ENCODE measurements at regions not wholly inside any gene's neighbourhood (a gene's known extent, or its start where the extent isn't known, plus 50 kb on each side); places are given as distances from the start of the nearest gene placed in this dataset.

DNA sequence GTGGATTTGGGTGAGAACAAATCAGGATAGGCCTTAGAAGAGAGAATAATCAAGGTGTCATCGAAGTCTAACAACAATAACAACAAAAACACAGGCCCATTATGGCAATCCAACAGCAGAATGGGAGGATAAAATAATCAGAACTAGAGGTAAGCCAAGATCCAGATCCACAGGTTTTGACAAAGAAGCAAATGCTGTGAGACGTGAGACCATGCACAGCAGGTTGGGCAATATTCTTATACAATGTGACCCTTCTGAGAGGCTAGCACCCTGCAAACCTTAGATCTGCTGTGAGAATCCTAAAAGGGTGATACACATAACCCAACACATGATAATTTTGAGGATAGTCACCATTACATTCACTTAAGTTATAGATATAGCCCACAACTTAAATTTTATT lies 352.9 kb downstream of the CDH10 start:
- H3K4me3 ChIP-seq (ENCODE audit: low read length) = no peak overlapping the region
- no peak overlapping the region for H3K27ac ChIP-seq (ENCODE audit: low read depth, low read length)
- H3K79me2 ChIP-seq (ENCODE audit: control insufficient read depth, low read length) = no peaks in the 10 kb centered on the region
- no peaks in the 10 kb centered on the region for H3K36me3 ChIP-seq (ENCODE audit: control insufficient read depth, low read length)
- no peaks in the 10 kb centered on the region for H3K27me3 ChIP-seq (ENCODE audit: control insufficient read depth, low read length)
- no peak for TF ChIP-seq EZH2phosphoT487 (IDR thresholded peaks at IDR 0.05; ENCODE audit: borderline replicate concordance, low read length)
- TF ChIP-seq, protein P1, sequence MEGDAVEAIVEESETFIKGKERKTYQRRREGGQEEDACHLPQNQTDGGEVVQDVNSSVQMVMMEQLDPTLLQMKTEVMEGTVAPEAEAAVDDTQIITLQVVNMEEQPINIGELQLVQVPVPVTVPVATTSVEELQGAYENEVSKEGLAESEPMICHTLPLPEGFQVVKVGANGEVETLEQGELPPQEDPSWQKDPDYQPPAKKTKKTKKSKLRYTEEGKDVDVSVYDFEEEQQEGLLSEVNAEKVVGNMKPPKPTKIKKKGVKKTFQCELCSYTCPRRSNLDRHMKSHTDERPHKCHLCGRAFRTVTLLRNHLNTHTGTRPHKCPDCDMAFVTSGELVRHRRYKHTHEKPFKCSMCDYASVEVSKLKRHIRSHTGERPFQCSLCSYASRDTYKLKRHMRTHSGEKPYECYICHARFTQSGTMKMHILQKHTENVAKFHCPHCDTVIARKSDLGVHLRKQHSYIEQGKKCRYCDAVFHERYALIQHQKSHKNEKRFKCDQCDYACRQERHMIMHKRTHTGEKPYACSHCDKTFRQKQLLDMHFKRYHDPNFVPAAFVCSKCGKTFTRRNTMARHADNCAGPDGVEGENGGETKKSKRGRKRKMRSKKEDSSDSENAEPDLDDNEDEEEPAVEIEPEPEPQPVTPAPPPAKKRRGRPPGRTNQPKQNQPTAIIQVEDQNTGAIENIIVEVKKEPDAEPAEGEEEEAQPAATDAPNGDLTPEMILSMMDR (IDR thresholded peaks at IDR 0.05; ENCODE audit: low read depth, low read length, poor library complexity, severe bottlenecking) = no peak
- no peaks in the 10 kb centered on the region for H4K20me1 ChIP-seq (ENCODE audit: control insufficient read depth, insufficient read depth, low read depth, low read length)
- H3K9me2 ChIP-seq (replicated peaks; ENCODE audit: control insufficient read depth, low read length) = no peaks in the 10 kb centered on the region
- H3K9me3 ChIP-seq (ENCODE audit: control insufficient read depth, insufficient read depth, low read length) = peaks cover 3% of the 10 kb centered on the region; the same call in 1 of the 2 replicates
- no peak overlapping the region for H3K4me2 ChIP-seq (ENCODE audit: low read length)
- no peaks in the 10 kb centered on the region for H3K4me1 ChIP-seq (ENCODE audit: control insufficient read depth, low read length)
- no peaks in the 10 kb centered on the region for H3F3A ChIP-seq (ENCODE audit: control insufficient read depth, insufficient read depth)

GRCh38 chr5:24294333-24294732 lies 350.4 kb downstream of the CDH10 start:
- no peak overlapping the region for H3K4me2 ChIP-seq (ENCODE audit: low read length)
- TF ChIP-seq, protein P1 (IDR thresholded peaks at IDR 0.05; ENCODE audit: low read depth, low read length, poor library complexity, severe bottlenecking) = no peak
- TF ChIP-seq EZH2phosphoT487 (IDR thresholded peaks at IDR 0.05; ENCODE audit: borderline replicate concordance, low read length) = no peak

DNA sequence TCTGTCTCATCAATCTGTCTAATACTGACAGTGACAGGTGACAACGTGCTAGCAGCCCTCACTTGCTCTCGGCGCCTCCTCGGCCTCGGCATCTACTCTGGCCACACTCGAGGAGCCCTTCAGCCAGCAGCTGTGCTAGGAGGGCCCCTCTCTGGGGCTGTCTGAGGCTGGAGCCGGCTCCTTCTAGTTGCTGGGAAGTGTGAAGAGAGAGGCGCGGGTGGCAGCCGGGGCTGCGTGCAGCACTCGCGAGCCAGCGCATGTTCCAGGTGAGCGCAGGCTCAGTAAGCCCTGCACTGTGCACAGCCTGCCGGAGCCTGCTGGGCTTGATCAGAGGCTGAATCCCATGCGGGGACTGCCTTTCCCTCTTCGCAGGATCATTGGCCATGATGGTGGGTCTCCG lies 330.7 kb downstream of the CDH10 start:
- no peaks in the 10 kb centered on the region for H3K9me3 ChIP-seq (ENCODE audit: control insufficient read depth, insufficient read depth, low read length)
- no peaks in the 10 kb centered on the region for H3K36me3 ChIP-seq (ENCODE audit: control insufficient read depth, low read length)
- no peaks in the 10 kb centered on the region for H3K9me2 ChIP-seq (replicated peaks; ENCODE audit: control insufficient read depth, low read length)
- H4K20me1 ChIP-seq (ENCODE audit: control insufficient read depth, insufficient read depth, low read depth, low read length) = no peaks in the 10 kb centered on the region
- H3K4me2 ChIP-seq (ENCODE audit: low read length) = no peak overlapping the region
- H3K79me2 ChIP-seq (ENCODE audit: control insufficient read depth, low read length) = no peaks in the 10 kb centered on the region
- H3F3A ChIP-seq (ENCODE audit: control insufficient read depth, insufficient read depth) = no peaks in the 10 kb centered on the region
- no peak overlapping the region for H3K4me3 ChIP-seq (ENCODE audit: low read length)
- no peaks in the 10 kb centered on the region for H3K27me3 ChIP-seq (ENCODE audit: control insufficient read depth, low read length)
- no peaks in the 10 kb centered on the region for H3K4me1 ChIP-seq (ENCODE audit: control insufficient read depth, low read length)
- TF ChIP-seq, protein P1 (IDR thresholded peaks at IDR 0.05; ENCODE audit: low read depth, low read length, poor library complexity, severe bottlenecking) = no peak
- TF ChIP-seq EZH2phosphoT487 (IDR thresholded peaks at IDR 0.05; ENCODE audit: borderline replicate concordance, low read length) = no peak
- no peak overlapping the region for H3K27ac ChIP-seq (ENCODE audit: low read depth, low read length)

More at GRCh38 chr5:24294333-24294732, 350.4 kb downstream of the CDH10 start:
- no peak overlapping the region for H3K27ac ChIP-seq (ENCODE audit: low read depth, low read length)
- no peaks in the 10 kb centered on the region for H3K36me3 ChIP-seq (ENCODE audit: control insufficient read depth, low read length)
- H3K4me1 ChIP-seq (ENCODE audit: control insufficient read depth, low read length) = no peaks in the 10 kb centered on the region
- no peaks in the 10 kb centered on the region for H4K20me1 ChIP-seq (ENCODE audit: control insufficient read depth, insufficient read depth, low read depth, low read length)
- no peaks in the 10 kb centered on the region for H3K9me2 ChIP-seq (replicated peaks; ENCODE audit: control insufficient read depth, low read length)
- no peaks in the 10 kb centered on the region for H3F3A ChIP-seq (ENCODE audit: control insufficient read depth, insufficient read depth)
- no peak overlapping the region for H3K4me3 ChIP-seq (ENCODE audit: low read length)
- no peaks in the 10 kb centered on the region for H3K27me3 ChIP-seq (ENCODE audit: control insufficient read depth, low read length)
- peaks cover 3% of the 10 kb centered on the region; the same call in 1 of the 2 replicates for H3K9me3 ChIP-seq (ENCODE audit: control insufficient read depth, insufficient read depth, low read length)
- H3K79me2 ChIP-seq (ENCODE audit: control insufficient read depth, low read length) = no peaks in the 10 kb centered on the region
